GM12892 (cell line): ENCODE measurements at regions not wholly inside any gene's neighbourhood (a gene's known extent, or its start where the extent isn't known, plus 50 kb on each side); places are given as distances from the start of the nearest gene placed in this dataset.

Experiments used
- POLR2A ChIP-seq: IDR thresholded peaks from 2 replicates; pipeline ENCODE4 v1.6.1; 2011; ENCODE audit warnings: low read depth, low read length, control low read depth
- POLR2AphosphoS5 ChIP-seq: IDR thresholded peaks from 2 replicates; pipeline ENCODE4 v1.6.1; 2011; ENCODE audit warnings: low read depth, low read length, control low read depth

- TF ChIP-seq POLR2AphosphoS5 (no peak), POLR2A (no peak)
Observed at GRCh38 chr5:146283344-146283761, 55.3 kb upstream of the POU4F3 start.
